ENCODE measurements at regions not wholly inside any gene's neighbourhood (a gene's known extent, or its start where the extent isn't known, plus 50 kb on each side); places are given as distances from the start of the nearest gene placed in this dataset.

DNA sequence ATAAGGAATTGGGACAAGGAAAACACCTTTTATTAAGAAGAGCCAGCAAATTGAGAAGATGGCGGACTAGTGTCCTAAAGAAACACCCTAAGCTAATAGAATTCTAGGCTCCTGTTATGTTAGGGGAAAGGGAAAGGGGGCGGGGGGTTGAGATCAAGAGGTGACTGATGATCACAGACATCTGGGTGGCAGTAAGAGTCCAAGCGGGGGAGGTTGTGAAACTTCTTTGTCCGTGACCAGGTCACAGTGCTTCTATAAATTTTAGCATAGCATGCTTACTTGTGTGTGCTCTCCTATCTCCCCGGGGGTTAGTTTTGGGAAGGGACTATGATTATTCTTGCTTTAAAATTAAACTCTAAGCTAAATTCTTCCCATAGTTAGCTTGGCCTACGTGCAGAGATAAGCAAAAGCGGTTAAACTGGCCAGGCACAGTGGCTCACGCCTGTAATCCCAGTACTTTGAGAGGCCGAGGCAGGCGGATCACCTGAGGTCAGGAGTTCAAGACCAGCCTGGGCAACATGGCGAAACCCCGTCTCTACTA is 262.1 kb downstream of the SKIDA1 start:
- Histone ChIP-seq H3K4me1 (ENCODE audit: control insufficient read depth, insufficient read depth, low read length) (no peaks in the 10 kb centered on the region), H3K4me3 (no peak overlapping the region), H3K9me3 (replicated peaks; ENCODE audit: control insufficient read depth, insufficient read depth, low read length) (no peaks in the 10 kb centered on the region), H3K27me3 (replicated peaks in 1 of 2; ENCODE audit: control insufficient read depth in 2 of 2, insufficient read depth in 2 of 2, low read length in 1 of 2) (no peaks in the 10 kb centered on the region), H3K79me2 (ENCODE audit: control insufficient read depth, insufficient read depth, low read length) (no peaks in the 10 kb centered on the region), H3K36me3 (ENCODE audit: control insufficient read depth in 2 of 2, insufficient read depth in 2 of 2, low read length in 1 of 2) (no peaks in the 10 kb centered on the region), H3K4me2 (ENCODE audit: control insufficient read depth, insufficient read depth) (no peak overlapping the region), H4K20me1 (ENCODE audit: control insufficient read depth, insufficient read depth) (no peaks in the 10 kb centered on the region), H3K27ac (ENCODE audit: control insufficient read depth, insufficient read depth) (no peak overlapping the region), H3K9ac (ENCODE audit: control insufficient read depth, insufficient read depth, low read length) (no peak overlapping the region), H2AFZ (ENCODE audit: control insufficient read depth, low read depth, low read length) (no peak overlapping the region)
- ChIA-PET SMC1A (ENCODE audit: uncharacterized antibody, unreplicated experiment) (no interaction called here), RAD21 (ENCODE audit: unreplicated experiment) (interaction anchor here (0.6 kb wide), 1 partner anchor 695 kb away, joined by 3 read pairs; no protein-coding TSS in a partner anchor), POLR2A (no interaction called here), CTCF (no interaction called here)
- no TSS peak for BruUV-seq (replicated peaks)
- ATAC-seq (no peak), FAIRE-seq (no peak), DNase-seq (ENCODE audit: low read depth, low spot score) (no peak)
- intact Hi-C loops (cut with micrococcal nuclease; ENCODE audit: unreplicated experiment) = no loop called here
- in situ Hi-C loops (cut with MboI) = loop anchor here (25.0 kb wide), 1 partner anchor 401 kb away; no protein-coding TSS in a partner anchor
- 51% methylated on average over 12 of the region's 12 CpGs for WGBS (ENCODE audit: insufficient coverage, insufficient replicate concordance, low lambda C conversion rate, missing lambda C conversion rate)
- TF ChIP-seq PAX5 (IDR thresholded peaks at IDR 0.05; ENCODE audit: borderline replicate concordance, low read depth, low read length) (no peak), YY1 (IDR thresholded peaks at IDR 0.05; ENCODE audit: low read depth, low read length) (no peak), HDAC6 (IDR thresholded peaks at IDR 0.05; ENCODE audit: unreplicated experiment) (no peak), RB1 (IDR thresholded peaks at IDR 0.05; ENCODE audit: borderline replicate concordance) (no peak)
- TF ChIP-seq, protein P1, sequence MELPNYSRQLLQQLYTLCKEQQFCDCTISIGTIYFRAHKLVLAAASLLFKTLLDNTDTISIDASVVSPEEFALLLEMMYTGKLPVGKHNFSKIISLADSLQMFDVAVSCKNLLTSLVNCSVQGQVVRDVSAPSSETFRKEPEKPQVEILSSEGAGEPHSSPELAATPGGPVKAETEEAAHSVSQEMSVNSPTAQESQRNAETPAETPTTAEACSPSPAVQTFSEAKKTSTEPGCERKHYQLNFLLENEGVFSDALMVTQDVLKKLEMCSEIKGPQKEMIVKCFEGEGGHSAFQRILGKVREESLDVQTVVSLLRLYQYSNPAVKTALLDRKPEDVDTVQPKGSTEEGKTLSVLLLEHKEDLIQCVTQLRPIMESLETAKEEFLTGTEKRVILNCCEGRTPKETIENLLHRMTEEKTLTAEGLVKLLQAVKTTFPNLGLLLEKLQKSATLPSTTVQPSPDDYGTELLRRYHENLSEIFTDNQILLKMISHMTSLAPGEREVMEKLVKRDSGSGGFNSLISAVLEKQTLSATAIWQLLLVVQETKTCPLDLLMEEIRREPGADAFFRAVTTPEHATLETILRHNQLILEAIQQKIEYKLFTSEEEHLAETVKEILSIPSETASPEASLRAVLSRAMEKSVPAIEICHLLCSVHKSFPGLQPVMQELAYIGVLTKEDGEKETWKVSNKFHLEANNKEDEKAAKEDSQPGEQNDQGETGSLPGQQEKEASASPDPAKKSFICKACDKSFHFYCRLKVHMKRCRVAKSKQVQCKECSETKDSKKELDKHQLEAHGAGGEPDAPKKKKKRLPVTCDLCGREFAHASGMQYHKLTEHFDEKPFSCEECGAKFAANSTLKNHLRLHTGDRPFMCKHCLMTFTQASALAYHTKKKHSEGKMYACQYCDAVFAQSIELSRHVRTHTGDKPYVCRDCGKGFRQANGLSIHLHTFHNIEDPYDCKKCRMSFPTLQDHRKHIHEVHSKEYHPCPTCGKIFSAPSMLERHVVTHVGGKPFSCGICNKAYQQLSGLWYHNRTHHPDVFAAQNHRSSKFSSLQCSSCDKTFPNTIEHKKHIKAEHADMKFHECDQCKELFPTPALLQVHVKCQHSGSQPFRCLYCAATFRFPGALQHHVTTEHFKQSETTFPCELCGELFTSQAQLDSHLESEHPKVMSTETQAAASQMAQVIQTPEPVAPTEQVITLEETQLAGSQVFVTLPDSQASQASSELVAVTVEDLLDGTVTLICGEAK (IDR thresholded peaks at IDR 0.05; ENCODE audit: borderline replicate concordance) = no peak
